Neural progenitor cell (in vitro differentiated cells): ENCODE measurements at regions not wholly inside any gene's neighbourhood (a gene's known extent, or its start where the extent isn't known, plus 50 kb on each side); places are given as distances from the start of the nearest gene placed in this dataset.

Experiments used
- CTCF ChIP-seq: fragments of 200-600 bp; sonication (generic); IDR thresholded peaks from 2 replicates; pipeline ENCODE4 v1.5.1; 2017; ENCODE audit warnings: antibody characterized with exemption, mild to moderate bottlenecking
- EZH2 ChIP-seq: fragments of 200-600 bp; sonication (generic); IDR thresholded peaks from 2 replicates; pipeline ENCODE4 v1.6.1; 2017; ENCODE audit warnings: antibody characterized with exemption, mild to moderate bottlenecking, moderate library complexity
- EZH2phosphoT487 ChIP-seq: fragments of 200-600 bp; sonication (generic); IDR thresholded peaks from 2 replicates; pipeline ENCODE4 v1.6.1; 2017; ENCODE audit warnings: antibody characterized with exemption

DNA sequence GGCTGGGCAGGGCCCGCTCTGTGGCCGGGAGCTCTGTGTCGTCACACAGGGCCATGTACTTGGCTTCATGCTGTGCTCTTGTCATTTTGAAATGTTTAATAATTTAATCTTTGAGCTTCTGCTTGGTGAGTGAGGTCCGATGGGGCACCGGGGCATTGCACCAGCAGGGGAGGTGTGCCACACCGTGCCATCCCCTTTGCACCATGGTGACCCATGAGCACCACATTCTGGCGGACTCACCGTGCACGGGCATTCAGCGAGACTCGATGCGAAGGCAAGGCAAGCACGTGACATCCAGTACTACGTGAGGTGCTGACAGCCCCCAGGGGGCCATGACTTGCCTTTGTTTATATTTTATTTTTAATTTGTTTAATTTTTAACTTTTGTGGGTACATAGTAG, 204.3 kb downstream of the URI1 start:
- TF ChIP-seq EZH2phosphoT487 = no peak
- no peak for TF ChIP-seq CTCF
- no peak for TF ChIP-seq EZH2
